SK-N-SH treated with all-trans-retinoic acid at 6 μM for 48 hours (cell line): ENCODE measurements at regions not wholly inside any gene's neighbourhood (a gene's known extent, or its start where the extent isn't known, plus 50 kb on each side); places are given as distances from the start of the nearest gene placed in this dataset.
"Not testable (repeated sequence)": the region's sequence is repeated elsewhere in the genome, so short reads cannot be mapped to it uniquely, and the experiment has no call there.

Source experiments
- ATAC-seq: fragments of 200-7000 bp; cut with Tn5 transposase; 3 replicates; pipeline ENCODE4 v1.9.1; 2020; ENCODE audit warnings: mild to moderate bottlenecking, moderate library complexity
- ARNTL ChIP-seq: fragments of 450-650 bp; formaldehyde crosslinking; IDR thresholded peaks from 2 replicates; pipeline ENCODE4 v1.5.0; 2020; ENCODE audit warnings: low read depth, mild to moderate bottlenecking, moderate library complexity, borderline replicate concordance
- BACH2 ChIP-seq: fragments of 250-450 bp; sonication (Bioruptor Pico); IDR thresholded peaks from 2 replicates; pipeline ENCODE4 v1.9.0; 2021; ENCODE audit warnings: mild to moderate bottlenecking, borderline replicate concordance
- CSDC2 ChIP-seq: fragments of 250-450 bp; sonication (Bioruptor Pico); IDR thresholded peaks from 2 replicates; pipeline ENCODE4 v1.5.0; 2020; ENCODE audit warnings: mild to moderate bottlenecking, moderate library complexity
- ESRRG ChIP-seq: fragments of 250-450 bp; sonication (Bioruptor Pico); IDR thresholded peaks from 2 replicates; pipeline ENCODE4 v1.6.1; 2021; ENCODE audit warnings: mild to moderate bottlenecking
- GLIS3 ChIP-seq: fragments of 250-450 bp; sonication (Bioruptor Pico); IDR thresholded peaks from 2 replicates; pipeline ENCODE4 v1.5.0; 2020; ENCODE audit warnings: mild to moderate bottlenecking, moderate library complexity
- ISL1 ChIP-seq: fragments of 250-450 bp; sonication (Bioruptor Pico); IDR thresholded peaks from 2 replicates; pipeline ENCODE4 v2.1.2; 2022; ENCODE audit warnings: mild to moderate bottlenecking, moderate library complexity
- PPARA ChIP-seq: fragments of 250-450 bp; sonication (Bioruptor Pico); IDR thresholded peaks from 2 replicates; pipeline ENCODE4 v1.5.0; 2020; ENCODE audit warnings: mild to moderate bottlenecking, borderline replicate concordance
- RARB ChIP-seq: fragments of 250-450 bp; sonication (Bioruptor Pico); IDR thresholded peaks from 2 replicates; pipeline ENCODE4 v1.8.0; 2021; ENCODE audit warnings: mild to moderate bottlenecking, moderate library complexity
- SNAI2 ChIP-seq: fragments of 250-450 bp; sonication (Bioruptor Pico); IDR thresholded peaks from 2 replicates; pipeline ENCODE4 v1.5.0; 2020; ENCODE audit warnings: mild to moderate bottlenecking, moderate library complexity
- ZFP3 ChIP-seq: fragments of 250-450 bp; sonication (Bioruptor Pico); IDR thresholded peaks from 2 replicates; pipeline ENCODE4 v1.5.0; 2020; ENCODE audit warnings: mild to moderate bottlenecking, moderate library complexity
- ZFP30 ChIP-seq: fragments of 450-650 bp; formaldehyde crosslinking; IDR thresholded peaks from 2 replicates; pipeline ENCODE4 v1.5.0; 2022; ENCODE audit warnings: mild to moderate bottlenecking, moderate library complexity
- ZNF565 ChIP-seq: fragments of 450-650 bp; formaldehyde crosslinking; conservative IDR thresholded peaks from 2 replicates; pipeline ENCODE4 v1.5.0; 2020; ENCODE audit warnings: low read depth, mild to moderate bottlenecking, moderate library complexity
- ZNF8 ChIP-seq: fragments of 450-650 bp; formaldehyde crosslinking; IDR thresholded peaks from 2 replicates; pipeline ENCODE4 v1.5.0; 2020; ENCODE audit warnings: mild to moderate bottlenecking, moderate library complexity
- TF ChIP-seq, protein P1 (sequence below): fragments of 250-450 bp; sonication (Bioruptor Pico); IDR thresholded peaks from 2 replicates; pipeline ENCODE4 v1.8.0; 2021; ENCODE audit warnings: low read depth, mild to moderate bottlenecking, moderate library complexity, borderline replicate concordance
- TF ChIP-seq, protein P2 (sequence below): fragments of 250-450 bp; sonication (Bioruptor Pico); IDR thresholded peaks from 2 replicates; pipeline ENCODE4 v1.5.0; 2020; ENCODE audit warnings: mild to moderate bottlenecking, moderate library complexity
- TF ChIP-seq, protein P3 (sequence below): fragments of 250-450 bp; sonication (Bioruptor Pico); IDR thresholded peaks from 2 replicates; pipeline ENCODE4 v1.5.1; 2021; ENCODE audit warnings: mild to moderate bottlenecking, moderate library complexity
- TF ChIP-seq, protein P4 (sequence below): fragments of 250-450 bp; sonication (Bioruptor Pico); IDR thresholded peaks from 2 replicates; pipeline ENCODE4 v1.5.1; 2020; ENCODE audit warnings: low read depth, mild to moderate bottlenecking, moderate library complexity

DNA sequence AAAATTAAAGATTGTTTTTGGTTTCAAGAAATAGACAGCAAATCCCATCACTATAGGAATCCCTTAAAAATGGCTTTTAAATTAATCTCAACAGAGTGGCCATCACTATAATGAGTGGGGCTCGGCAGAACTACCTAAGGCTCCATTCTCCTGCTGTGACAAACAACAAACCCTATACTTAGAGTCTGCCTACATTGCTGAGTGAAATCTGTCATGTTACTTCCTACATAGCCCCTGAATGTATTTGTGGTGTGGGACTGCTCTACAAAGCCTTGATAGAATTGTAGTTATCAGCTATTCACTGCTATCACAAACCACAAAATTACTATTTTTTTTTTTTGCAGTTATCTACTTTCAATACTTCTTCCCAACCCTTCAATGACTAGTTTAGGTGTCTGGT, 538.7 kb upstream of the ATXN7L3B start:
- TF ChIP-seq ZNF565 (CRISPR knock-in tag) (no peak), BACH2 (CRISPR knock-in tag) (no peak), ARNTL (CRISPR knock-in tag) (no peak), RARB (CRISPR knock-in tag) (no peak)
- TF ChIP-seq, protein P1, sequence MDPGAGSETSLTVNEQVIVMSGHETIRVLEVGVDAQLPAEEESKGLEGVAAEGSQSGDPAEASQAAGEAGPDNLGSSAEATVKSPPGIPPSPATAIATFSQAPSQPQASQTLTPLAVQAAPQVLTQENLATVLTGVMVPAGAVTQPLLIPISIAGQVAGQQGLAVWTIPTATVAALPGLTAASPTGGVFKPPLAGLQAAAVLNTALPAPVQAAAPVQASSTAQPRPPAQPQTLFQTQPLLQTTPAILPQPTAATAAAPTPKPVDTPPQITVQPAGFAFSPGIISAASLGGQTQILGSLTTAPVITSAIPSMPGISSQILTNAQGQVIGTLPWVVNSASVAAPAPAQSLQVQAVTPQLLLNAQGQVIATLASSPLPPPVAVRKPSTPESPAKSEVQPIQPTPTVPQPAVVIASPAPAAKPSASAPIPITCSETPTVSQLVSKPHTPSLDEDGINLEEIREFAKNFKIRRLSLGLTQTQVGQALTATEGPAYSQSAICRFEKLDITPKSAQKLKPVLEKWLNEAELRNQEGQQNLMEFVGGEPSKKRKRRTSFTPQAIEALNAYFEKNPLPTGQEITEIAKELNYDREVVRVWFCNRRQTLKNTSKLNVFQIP (CRISPR knock-in tag): no peak
- ATAC-seq: no peak

DNA sequence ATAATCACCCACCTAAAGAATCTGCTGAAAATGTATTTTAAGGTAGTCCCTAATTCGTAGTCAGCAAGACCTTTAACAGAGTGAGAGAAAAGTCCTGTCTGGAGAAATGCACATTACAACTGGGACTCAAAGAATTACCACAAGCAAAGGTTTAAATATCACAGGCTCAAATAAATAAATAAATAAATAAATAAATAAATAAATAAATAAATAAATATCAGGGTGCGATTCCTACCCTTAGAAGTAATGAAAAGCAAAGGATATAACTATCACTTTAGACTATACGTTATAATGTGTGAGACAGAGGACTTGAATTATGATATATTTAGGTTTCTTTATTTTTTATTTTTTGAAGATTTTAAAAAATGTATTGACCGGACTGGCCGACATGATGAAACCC, 522.5 kb upstream of the ATXN7L3B start:
- no peak for ATAC-seq
- no peak for TF ChIP-seq ZFP30 (CRISPR knock-in tag)
- TF ChIP-seq, protein P2, sequence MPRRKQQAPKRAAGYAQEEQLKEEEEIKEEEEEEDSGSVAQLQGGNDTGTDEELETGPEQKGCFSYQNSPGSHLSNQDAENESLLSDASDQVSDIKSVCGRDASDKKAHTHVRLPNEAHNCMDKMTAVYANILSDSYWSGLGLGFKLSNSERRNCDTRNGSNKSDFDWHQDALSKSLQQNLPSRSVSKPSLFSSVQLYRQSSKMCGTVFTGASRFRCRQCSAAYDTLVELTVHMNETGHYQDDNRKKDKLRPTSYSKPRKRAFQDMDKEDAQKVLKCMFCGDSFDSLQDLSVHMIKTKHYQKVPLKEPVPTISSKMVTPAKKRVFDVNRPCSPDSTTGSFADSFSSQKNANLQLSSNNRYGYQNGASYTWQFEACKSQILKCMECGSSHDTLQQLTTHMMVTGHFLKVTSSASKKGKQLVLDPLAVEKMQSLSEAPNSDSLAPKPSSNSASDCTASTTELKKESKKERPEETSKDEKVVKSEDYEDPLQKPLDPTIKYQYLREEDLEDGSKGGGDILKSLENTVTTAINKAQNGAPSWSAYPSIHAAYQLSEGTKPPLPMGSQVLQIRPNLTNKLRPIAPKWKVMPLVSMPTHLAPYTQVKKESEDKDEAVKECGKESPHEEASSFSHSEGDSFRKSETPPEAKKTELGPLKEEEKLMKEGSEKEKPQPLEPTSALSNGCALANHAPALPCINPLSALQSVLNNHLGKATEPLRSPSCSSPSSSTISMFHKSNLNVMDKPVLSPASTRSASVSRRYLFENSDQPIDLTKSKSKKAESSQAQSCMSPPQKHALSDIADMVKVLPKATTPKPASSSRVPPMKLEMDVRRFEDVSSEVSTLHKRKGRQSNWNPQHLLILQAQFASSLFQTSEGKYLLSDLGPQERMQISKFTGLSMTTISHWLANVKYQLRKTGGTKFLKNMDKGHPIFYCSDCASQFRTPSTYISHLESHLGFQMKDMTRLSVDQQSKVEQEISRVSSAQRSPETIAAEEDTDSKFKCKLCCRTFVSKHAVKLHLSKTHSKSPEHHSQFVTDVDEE (CRISPR knock-in tag): no peak
- no peak for TF ChIP-seq RARB (CRISPR knock-in tag)
- TF ChIP-seq, all 23 proteins: peak for 0

DNA sequence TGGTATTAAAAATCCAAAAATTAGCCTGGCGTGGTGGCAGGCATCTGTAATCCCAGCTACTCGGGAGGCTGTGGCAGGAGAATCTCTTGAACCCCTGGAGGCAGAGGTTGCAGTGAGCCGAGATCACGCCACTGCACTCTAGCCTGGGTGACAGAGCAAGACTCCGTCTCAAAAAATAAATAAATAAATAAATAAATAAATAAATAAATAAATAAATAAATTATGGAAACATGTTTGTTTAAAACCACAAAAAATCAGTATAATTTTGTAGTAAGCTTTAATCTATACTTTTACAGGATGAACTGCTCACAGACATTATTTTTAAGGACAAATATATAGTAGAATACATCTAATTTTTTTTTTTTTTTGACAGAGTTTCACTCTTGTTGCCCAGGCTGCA, 521.3 kb upstream of the ATXN7L3B start:
- not testable (repeated sequence) for ATAC-seq

DNA sequence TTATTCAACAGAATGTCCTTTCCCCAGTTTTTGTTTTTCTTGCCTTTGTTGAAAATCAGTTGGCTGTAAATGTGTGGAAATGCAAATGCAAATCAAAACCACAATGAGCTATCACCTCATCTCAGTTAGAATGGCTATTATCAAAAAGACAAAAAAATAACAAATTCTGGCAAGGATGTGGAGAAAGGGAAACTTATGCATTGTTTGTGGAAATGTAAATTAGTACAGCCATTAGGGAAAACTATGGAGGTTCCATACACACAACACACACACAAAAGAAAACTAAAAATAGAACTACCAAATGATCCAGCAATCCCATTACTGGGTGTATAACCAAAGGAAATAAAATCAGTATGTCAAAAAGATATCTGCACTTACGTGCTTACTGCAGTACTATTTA, 518.8 kb upstream of the ATXN7L3B start:
- TF ChIP-seq ESRRG (no peak), GLIS3 (CRISPR knock-in tag) (no peak), BACH2 (CRISPR knock-in tag) (no peak), ZNF565 (CRISPR knock-in tag) (no peak)
- TF ChIP-seq, protein P3, sequence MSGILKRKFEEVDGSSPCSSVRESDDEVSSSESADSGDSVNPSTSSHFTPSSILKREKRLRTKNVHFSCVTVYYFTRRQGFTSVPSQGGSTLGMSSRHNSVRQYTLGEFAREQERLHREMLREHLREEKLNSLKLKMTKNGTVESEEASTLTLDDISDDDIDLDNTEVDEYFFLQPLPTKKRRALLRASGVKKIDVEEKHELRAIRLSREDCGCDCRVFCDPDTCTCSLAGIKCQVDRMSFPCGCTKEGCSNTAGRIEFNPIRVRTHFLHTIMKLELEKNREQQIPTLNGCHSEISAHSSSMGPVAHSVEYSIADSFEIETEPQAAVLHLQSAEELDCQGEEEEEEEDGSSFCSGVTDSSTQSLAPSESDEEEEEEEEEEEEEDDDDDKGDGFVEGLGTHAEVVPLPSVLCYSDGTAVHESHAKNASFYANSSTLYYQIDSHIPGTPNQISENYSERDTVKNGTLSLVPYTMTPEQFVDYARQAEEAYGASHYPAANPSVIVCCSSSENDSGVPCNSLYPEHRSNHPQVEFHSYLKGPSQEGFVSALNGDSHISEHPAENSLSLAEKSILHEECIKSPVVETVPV (CRISPR knock-in tag): no peak
- TF ChIP-seq, protein P4, sequence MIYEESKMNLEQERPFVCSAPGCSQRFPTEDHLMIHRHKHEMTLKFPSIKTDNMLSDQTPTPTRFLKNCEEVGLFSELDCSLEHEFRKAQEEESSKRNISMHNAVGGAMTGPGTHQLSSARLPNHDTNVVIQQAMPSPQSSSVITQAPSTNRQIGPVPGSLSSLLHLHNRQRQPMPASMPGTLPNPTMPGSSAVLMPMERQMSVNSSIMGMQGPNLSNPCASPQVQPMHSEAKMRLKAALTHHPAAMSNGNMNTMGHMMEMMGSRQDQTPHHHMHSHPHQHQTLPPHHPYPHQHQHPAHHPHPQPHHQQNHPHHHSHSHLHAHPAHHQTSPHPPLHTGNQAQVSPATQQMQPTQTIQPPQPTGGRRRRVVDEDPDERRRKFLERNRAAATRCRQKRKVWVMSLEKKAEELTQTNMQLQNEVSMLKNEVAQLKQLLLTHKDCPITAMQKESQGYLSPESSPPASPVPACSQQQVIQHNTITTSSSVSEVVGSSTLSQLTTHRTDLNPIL (CRISPR knock-in tag): no peak
- no peak for ATAC-seq

DNA sequence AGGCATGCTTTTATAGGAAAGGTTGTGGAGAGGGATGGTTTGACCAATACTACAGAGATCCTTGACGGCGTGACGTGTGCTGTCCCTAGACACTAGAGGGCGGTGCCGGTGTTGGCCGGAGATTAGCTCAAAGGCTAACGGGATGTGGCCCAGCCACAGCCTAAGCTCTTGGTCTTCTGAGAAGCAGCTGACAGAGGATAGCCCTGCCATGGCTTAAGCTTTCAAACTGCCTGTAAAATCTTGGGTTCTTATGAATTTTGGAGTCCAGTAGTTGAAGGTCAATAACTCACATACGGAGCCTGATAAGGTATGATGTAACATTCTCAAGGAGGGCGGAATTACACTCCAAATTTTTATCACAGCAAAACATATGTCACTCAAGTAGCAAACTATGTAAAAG, 515.7 kb upstream of the ATXN7L3B start:
- TF ChIP-seq SNAI2 (CRISPR knock-in tag): no peak
- no peak for TF ChIP-seq ZFP3
- no peak for TF ChIP-seq ZFP30 (CRISPR knock-in tag)
- peak; percentile 100 for ATAC-seq

DNA sequence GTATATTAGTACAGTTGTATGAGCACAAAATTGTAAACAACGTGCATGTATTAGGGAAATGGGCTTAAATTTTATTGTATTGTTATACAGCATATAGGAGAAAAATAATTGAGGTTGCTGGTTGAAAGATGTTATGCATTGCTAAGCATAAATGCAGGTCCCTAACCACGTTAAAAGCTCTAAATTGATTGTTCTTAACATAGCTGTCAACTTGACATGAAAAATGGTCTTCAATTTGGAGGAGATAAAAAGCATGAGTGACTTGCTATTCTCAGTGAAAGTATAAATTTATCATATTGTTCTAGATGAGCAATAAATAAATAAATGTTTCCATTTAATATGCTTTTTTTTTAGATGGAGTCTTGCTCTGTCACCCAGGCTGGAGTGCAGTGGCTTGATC, 506.6 kb upstream of the ATXN7L3B start:
- ATAC-seq: no peak
- TF ChIP-seq, protein P4 (CRISPR knock-in tag): no peak
- TF ChIP-seq ESRRG: no peak
- no peak for TF ChIP-seq GLIS3 (CRISPR knock-in tag)
- no peak for TF ChIP-seq ZNF565 (CRISPR knock-in tag)
- no peak for TF ChIP-seq ZNF8
- TF ChIP-seq PPARA (CRISPR knock-in tag): no peak
- TF ChIP-seq ISL1 (CRISPR knock-in tag): no peak
- no peak for TF ChIP-seq CSDC2 (CRISPR knock-in tag)
